ENCODE measurements at regions not wholly inside any gene's neighbourhood (a gene's known extent, or its start where the extent isn't known, plus 50 kb on each side); places are given as distances from the start of the nearest gene placed in this dataset.

- TF ChIP-seq KLF10 (tag by site-specific recombination; IDR thresholded peaks at IDR 0.05), result no peak
- no peak for TF ChIP-seq ZXDB (tag by site-specific recombination; IDR thresholded peaks at IDR 0.05)
Measured at GRCh38 chr7:94294471-94295131, 100.1 kb upstream of the COL1A2 start (continued).

GRCh38 chr7:94295850-94296249, 98.8 kb upstream of the COL1A2 start:
- ChIA-PET POLR2A (no interaction called here), CTCF (interaction anchor here (0.7 to 8.4 kb wide), 12 partner anchors 18 to 1394 kb away, joined by 3 to 52 read pairs (median 4); partner anchors contain the start of gene COL1A2)
- H3K36me3 ChIP-seq (ENCODE audit: control insufficient read depth in 2 of 2, insufficient read depth in 1 of 2, low read length in 2 of 2), result no peaks in the 10 kb centered on the region
- peak; percentile 30; the same call in 1 of the 2 replicates for TF ChIP-seq ZNF654 (tag by site-specific recombination; IDR thresholded peaks at IDR 0.05; ENCODE audit: low read depth)
- no peak for TF ChIP-seq ZNF768 (tag by site-specific recombination; IDR thresholded peaks at IDR 0.05)
- no peak for TF ChIP-seq ZNF473 (tag by site-specific recombination; IDR thresholded peaks at IDR 0.05)
- TF ChIP-seq ZNF416 (tag by site-specific recombination; IDR thresholded peaks at IDR 0.05), result no peak
- no peak for TF ChIP-seq ZNF660 (tag by site-specific recombination; IDR thresholded peaks at IDR 0.05)
- no peak for TF ChIP-seq KLF7 (tag by site-specific recombination; IDR thresholded peaks at IDR 0.05; ENCODE audit: borderline replicate concordance)
- TF ChIP-seq ZNF133 (tag by site-specific recombination; IDR thresholded peaks at IDR 0.05), result no peak
- no peak for TF ChIP-seq ZNF785 (tag by site-specific recombination; IDR thresholded peaks at IDR 0.05)
- no peak for TF ChIP-seq ZNF155 (tag by site-specific recombination; IDR thresholded peaks at IDR 0.05)
- H3K9me3 ChIP-seq (ENCODE audit: control insufficient read depth, insufficient read depth, low read depth, low read length), result no peaks in the 10 kb centered on the region
- H3K4me3 ChIP-seq (ENCODE audit: low read depth, low read length), result no peak overlapping the region
- H3K27ac ChIP-seq (ENCODE audit: extremely low read depth, low read depth, low read length), result no peak overlapping the region
- H3K4me1 ChIP-seq (ENCODE audit: control insufficient read depth, insufficient read depth, low read length), result no peaks in the 10 kb centered on the region

- H3K9me3 ChIP-seq (ENCODE audit: control insufficient read depth, insufficient read depth, low read depth, low read length), result no peaks in the 10 kb centered on the region
- CTCF ChIA-PET, result interaction anchor here (0.8 to 8.4 kb wide), 11 partner anchors 8 to 1393 kb away, joined by 3 to 52 read pairs (median 4); partner anchors contain the start of gene COL1A2
- no peak overlapping the region for H3K4me3 ChIP-seq (ENCODE audit: low read depth, low read length)
- H3K36me3 ChIP-seq (ENCODE audit: control insufficient read depth in 2 of 2, insufficient read depth in 1 of 2, low read length in 2 of 2), result no peaks in the 10 kb centered on the region
- no peak overlapping the region for H3K27ac ChIP-seq (ENCODE audit: extremely low read depth, low read depth, low read length)
- TF ChIP-seq ZSCAN30 (tag by site-specific recombination; IDR thresholded peaks at IDR 0.05) (no peak), PRDM4 (tag by site-specific recombination; IDR thresholded peaks at IDR 0.05) (no peak), KLF16 (tag by site-specific recombination; IDR thresholded peaks at IDR 0.05) (no peak), ZNF521 (tag by site-specific recombination; IDR thresholded peaks at IDR 0.05) (no peak), ZNF366 (tag by site-specific recombination; conservative IDR thresholded peaks at IDR 0.05) (no peak), ZFP3 (tag by site-specific recombination; IDR thresholded peaks at IDR 0.05; ENCODE audit: low read depth) (no peak), TCF7L2 (IDR thresholded peaks at IDR 0.05; ENCODE audit: borderline replicate concordance, low read depth, low read length) (no peak), ZNF146 (tag by site-specific recombination; IDR thresholded peaks at IDR 0.05) (no peak), ZNF112 (tag by site-specific recombination; IDR thresholded peaks at IDR 0.05) (no peak)
- POLR2A ChIA-PET, result no interaction called here
- H3K4me1 ChIP-seq (ENCODE audit: control insufficient read depth, insufficient read depth, low read length), result no peaks in the 10 kb centered on the region
Measured at GRCh38 chr7:94296881-94297280, 97.8 kb upstream of the COL1A2 start.
